VCaP (cell line): ENCODE measurements at regions not wholly inside any gene's neighbourhood (a gene's known extent, or its start where the extent isn't known, plus 50 kb on each side); places are given as distances from the start of the nearest gene placed in this dataset.

Experiments used
- H3K27ac ChIP-seq: fragments of 450-650 bp; 2 replicates; pipeline ENCODE4 v1.5.1; 2017
- TF ChIP-seq, protein P1 (sequence below): fragments of 450-650 bp; conservative IDR thresholded peaks from 2 replicates; pipeline ENCODE4 v1.5.1; 2017; ENCODE audit warnings: mild to moderate bottlenecking, moderate library complexity

DNA sequence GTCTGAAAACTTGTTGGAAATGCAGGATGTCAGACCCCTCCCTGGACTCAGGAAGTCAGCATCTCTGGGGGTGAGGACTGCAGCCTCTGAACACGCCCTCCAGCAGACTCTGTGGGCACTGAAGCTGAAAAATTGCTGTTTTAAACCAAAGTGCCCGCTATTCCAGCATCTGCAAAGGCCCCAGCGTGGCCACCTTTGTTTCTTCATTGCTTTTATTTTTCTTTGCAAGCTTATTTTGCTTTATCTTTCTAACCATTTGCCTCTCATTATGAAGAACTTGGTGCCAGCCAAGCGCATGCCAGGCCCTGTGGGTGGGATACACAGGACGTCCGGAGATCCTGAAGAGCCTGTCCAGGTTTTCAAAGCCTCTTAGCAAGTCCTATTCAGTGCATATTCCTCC, 203.9 kb upstream of the CST7 start:
- TF ChIP-seq, protein P1, sequence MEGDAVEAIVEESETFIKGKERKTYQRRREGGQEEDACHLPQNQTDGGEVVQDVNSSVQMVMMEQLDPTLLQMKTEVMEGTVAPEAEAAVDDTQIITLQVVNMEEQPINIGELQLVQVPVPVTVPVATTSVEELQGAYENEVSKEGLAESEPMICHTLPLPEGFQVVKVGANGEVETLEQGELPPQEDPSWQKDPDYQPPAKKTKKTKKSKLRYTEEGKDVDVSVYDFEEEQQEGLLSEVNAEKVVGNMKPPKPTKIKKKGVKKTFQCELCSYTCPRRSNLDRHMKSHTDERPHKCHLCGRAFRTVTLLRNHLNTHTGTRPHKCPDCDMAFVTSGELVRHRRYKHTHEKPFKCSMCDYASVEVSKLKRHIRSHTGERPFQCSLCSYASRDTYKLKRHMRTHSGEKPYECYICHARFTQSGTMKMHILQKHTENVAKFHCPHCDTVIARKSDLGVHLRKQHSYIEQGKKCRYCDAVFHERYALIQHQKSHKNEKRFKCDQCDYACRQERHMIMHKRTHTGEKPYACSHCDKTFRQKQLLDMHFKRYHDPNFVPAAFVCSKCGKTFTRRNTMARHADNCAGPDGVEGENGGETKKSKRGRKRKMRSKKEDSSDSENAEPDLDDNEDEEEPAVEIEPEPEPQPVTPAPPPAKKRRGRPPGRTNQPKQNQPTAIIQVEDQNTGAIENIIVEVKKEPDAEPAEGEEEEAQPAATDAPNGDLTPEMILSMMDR, result no peak
- no peak overlapping the region for H3K27ac ChIP-seq

DNA sequence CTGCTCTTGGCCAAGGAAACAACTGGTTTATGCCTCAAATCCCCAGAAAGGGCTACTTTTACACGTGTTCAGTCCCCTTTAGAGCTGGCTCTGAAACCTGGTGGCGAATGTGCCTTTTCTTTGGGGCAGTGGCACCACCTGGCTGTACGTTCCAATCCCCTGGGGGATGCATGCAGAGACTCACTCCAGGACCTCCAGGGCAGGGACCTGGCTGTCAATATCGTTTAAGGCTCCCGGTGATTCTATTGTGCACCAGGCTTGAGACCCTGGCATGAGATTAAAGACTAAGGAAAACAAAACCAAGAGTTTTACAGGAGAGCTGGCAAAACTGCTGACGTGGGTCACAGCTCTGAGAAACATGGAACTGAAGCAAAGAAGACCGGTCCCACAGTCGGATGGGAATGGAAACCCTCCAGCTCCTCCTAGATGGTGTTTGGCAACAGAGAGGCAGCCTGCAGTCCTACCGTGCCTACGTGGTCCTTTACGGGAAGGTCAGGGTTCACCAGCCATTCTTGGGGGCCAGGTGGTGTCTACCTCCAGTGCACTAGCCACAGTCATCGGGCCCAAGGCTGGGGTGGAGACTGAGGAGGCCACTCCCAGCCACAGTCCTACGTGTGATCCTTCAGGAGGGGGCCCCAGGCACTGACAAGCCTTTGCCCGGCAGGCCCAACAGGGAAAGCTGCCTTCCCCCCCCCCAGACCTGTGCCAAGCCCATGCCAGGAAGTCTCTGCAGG, 203.3 kb upstream of the CST7 start:
- TF ChIP-seq, protein P1, result no peak
- H3K27ac ChIP-seq, result no peak overlapping the region

GRCh38 chr20:24746351-24746685, 202.8 kb upstream of the CST7 start:
- TF ChIP-seq, protein P1, result no peak
- H3K27ac ChIP-seq, result no peak overlapping the region

DNA sequence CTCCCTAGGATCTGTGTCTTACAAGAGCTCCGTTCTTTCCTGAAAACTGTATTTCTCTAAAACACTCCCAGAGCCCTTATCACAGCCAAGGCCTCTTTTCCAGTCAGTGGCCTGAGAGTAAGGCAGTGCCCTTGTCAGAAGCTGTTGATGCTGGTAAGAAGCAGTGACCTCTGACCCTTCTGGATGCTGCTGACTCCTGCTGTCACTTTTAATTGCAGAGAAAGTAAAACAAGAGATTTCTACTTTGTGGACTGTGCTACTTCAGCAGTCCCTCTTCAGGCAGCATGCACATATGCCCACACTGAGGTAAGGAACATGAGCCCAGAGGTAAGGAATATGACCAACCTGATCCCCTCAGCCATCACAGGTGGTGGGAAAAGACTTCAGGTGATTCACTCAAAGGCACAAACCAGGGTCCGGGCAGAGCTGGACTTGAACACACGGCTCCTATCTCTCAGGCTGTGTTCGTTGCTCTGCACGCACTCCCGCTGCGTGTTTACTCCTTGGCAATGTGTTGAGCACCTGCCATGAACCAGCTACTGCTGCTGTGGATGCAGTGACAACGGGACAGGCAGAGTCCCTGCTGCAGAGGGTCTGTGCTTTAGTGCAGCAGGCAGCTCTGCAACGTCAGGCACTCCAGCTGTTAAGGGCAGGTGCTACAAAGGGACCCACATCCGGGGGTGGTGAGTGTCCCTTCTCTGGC, 201.9 kb upstream of the CST7 start:
- TF ChIP-seq, protein P1, result no peak
- H3K27ac ChIP-seq, result no peak overlapping the region

DNA sequence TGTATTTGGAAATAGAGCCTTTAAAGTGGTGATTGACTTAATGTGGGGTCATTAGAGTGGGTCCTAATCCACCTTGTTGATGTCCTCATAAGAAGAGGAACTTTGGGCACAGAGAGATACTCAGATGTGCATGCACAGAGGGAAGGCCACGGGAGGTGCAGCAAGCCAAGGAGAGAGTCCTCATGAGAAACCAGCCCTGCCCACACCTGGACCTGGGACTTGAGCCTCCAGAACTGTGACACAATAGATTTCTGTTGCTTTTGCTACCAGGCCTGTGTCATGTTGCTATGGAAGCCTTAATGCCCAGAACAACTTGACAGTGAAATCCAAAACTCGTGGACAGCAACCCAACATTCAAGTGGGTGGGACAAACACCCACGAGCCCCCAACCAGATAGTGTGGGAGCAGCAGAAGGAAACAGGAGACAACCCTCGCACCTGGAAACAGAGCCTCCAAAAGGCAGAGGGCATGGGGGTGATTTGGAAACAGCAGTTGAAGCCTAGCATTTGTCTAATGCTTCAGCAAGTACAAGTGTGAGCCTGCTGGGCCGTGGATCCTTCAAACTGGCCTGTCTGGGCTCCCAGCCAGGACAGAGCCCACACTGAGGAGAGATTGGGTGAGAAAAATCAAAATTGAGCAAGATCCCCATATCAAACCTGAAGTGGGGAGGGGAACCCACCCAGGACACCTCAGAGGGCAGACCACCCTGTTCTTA, 201.0 kb upstream of the CST7 start:
- no peak overlapping the region for H3K27ac ChIP-seq
- TF ChIP-seq, protein P1, result no peak

- TF ChIP-seq, protein P1, result no peak
- H3K27ac ChIP-seq, result no peak overlapping the region
Measured at GRCh38 chr20:24751551-24751950, 197.5 kb upstream of the CST7 start.

DNA sequence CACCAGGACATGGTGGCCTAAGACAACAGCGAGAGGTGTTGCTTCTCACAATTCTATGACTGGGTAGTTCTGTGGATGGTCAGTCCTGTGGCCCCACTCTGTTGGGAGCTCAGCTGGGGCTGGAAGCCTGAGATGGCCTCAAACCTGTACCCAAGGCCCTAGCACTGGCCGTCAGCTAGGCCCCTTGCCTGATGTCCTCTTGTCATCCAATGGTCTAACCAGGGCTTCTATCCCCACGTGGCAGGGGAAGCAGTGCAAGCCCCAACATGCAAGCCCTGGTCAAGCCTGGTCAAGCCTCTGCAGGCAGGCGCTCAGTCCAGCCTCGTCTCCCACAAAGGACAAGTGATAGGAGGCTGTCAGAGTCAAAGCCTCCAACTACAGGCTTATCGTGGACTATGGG, 196.5 kb upstream of the CST7 start:
- no peak overlapping the region for H3K27ac ChIP-seq
- TF ChIP-seq, protein P1, result no peak
